ENCODE measurements at regions not wholly inside any gene's neighbourhood (a gene's known extent, or its start where the extent isn't known, plus 50 kb on each side); places are given as distances from the start of the nearest gene placed in this dataset.

GRCh38 chr18:56319953-56320352 lies 318.4 kb downstream of the TXNL1 start:
- TF ChIP-seq KAT7 (CRISPR knock-in tag; IDR thresholded peaks at IDR 0.05; ENCODE audit: borderline replicate concordance): no peak
- no peak for TF ChIP-seq ZBTB26 (CRISPR knock-in tag; IDR thresholded peaks at IDR 0.05)
- no peak for TF ChIP-seq CTCF (IDR thresholded peaks at IDR 0.05 in 2 of 3, conservative IDR thresholded peaks at IDR 0.05 in 1 of 3; ENCODE audit: insufficient read depth in 2 of 3, low read depth in 1 of 3, low read length in 3 of 3)
- TF ChIP-seq JUND (IDR thresholded peaks at IDR 0.05; ENCODE audit: borderline replicate concordance, low read depth, low read length): no peak
- no peak for TF ChIP-seq JUND (tag; IDR thresholded peaks at IDR 0.05; ENCODE audit: borderline replicate concordance, low read depth, low read length)
- no peak for TF ChIP-seq RCOR1 (IDR thresholded peaks at IDR 0.05; ENCODE audit: borderline replicate concordance in 1 of 2, low read depth in 2 of 2, low read length in 2 of 2)
- TF ChIP-seq CBFB (CRISPR knock-in tag; IDR thresholded peaks at IDR 0.05): no peak
- no peak for TF ChIP-seq TCF7 (IDR thresholded peaks at IDR 0.05; ENCODE audit: borderline replicate concordance)
- no peak for TF ChIP-seq MAX (CRISPR knock-in tag; IDR thresholded peaks at IDR 0.05)
- TF ChIP-seq CUX1 (CRISPR knock-in tag; IDR thresholded peaks at IDR 0.05): no peak
- TF ChIP-seq ZBTB11 (CRISPR knock-in tag; IDR thresholded peaks at IDR 0.05): no peak
- no peak for TF ChIP-seq SIN3B (IDR thresholded peaks at IDR 0.05; ENCODE audit: low read depth)
- TF ChIP-seq BRCA1 (IDR thresholded peaks at IDR 0.05): no peak
- TF ChIP-seq BRCA1 (CRISPR knock-in tag; IDR thresholded peaks at IDR 0.05): no peak
- TF ChIP-seq NBN (IDR thresholded peaks at IDR 0.05; ENCODE audit: low read depth): no peak
- no peak for TF ChIP-seq PATZ1 (CRISPR knock-in tag; IDR thresholded peaks at IDR 0.05; ENCODE audit: borderline replicate concordance)
